GM18508 (cell line): ENCODE measurements at regions not wholly inside any gene's neighbourhood (a gene's known extent, or its start where the extent isn't known, plus 50 kb on each side); places are given as distances from the start of the nearest gene placed in this dataset.

Source experiments
- ATAC-seq: cut with Tn5 transposase; IDR thresholded peaks from one replicate; pipeline ENCODE4 v1.9.1; 2021; ENCODE audit warnings: moderate number of reproducible peaks; ENCODE audit not compliant: insufficient read depth, unreplicated experiment

- ATAC-seq = no peak
Measured at GRCh38 chr6:84528201-84528600, 236.2 kb downstream of the TBX18 start.

- ATAC-seq = no peak
Measured at GRCh38 chr6:84526631-84527030, 237.8 kb downstream of the TBX18 start.

GRCh38 chr6:84525907-84526306, 238.5 kb downstream of the TBX18 start:
- ATAC-seq = no peak

- ATAC-seq = no peak
Measured at GRCh38 chr6:84524636-84525035, 239.8 kb downstream of the TBX18 start.

GRCh38 chr6:84522135-84522549, 242.3 kb downstream of the TBX18 start:
- ATAC-seq = no peak

GRCh38 chr6:84521511-84521910, 242.9 kb downstream of the TBX18 start:
- ATAC-seq = no peak

GRCh38 chr6:84517741-84518530, 246.5 kb downstream of the TBX18 start:
- ATAC-seq = no peak

- ATAC-seq = no peak
Measured at GRCh38 chr6:84516154-84516553, 248.2 kb downstream of the TBX18 start.

- ATAC-seq = no peak
Measured at GRCh38 chr6:84515067-84515466, 249.3 kb downstream of the TBX18 start.

GRCh38 chr6:84514089-84514971, 250.1 kb downstream of the TBX18 start:
- no peak for ATAC-seq

- ATAC-seq = no peak
Measured at GRCh38 chr6:84512391-84512790, 252.0 kb downstream of the TBX18 start.

GRCh38 chr6:84511929-84512328, 252.5 kb downstream of the TBX18 start:
- ATAC-seq = no peak

GRCh38 chr6:84508981-84509380, 255.4 kb downstream of the TBX18 start:
- ATAC-seq = no peak

GRCh38 chr6:84508334-84508733, 256.1 kb downstream of the TBX18 start:
- ATAC-seq = no peak

GRCh38 chr6:84504025-84504424, 260.4 kb downstream of the TBX18 start:
- ATAC-seq = no peak

GRCh38 chr6:84501315-84501714, 263.1 kb downstream of the TBX18 start:
- ATAC-seq = no peak

- ATAC-seq = no peak
Measured at GRCh38 chr6:84500726-84501125, 263.7 kb downstream of the TBX18 start.

GRCh38 chr6:84498905-84499304, 265.5 kb downstream of the TBX18 start:
- ATAC-seq = no peak

- no peak for ATAC-seq
Measured at GRCh38 chr6:84492241-84493165, 265.1 kb upstream of the CEP162 start.

GRCh38 chr6:84489598-84489997, 262.2 kb upstream of the CEP162 start:
- ATAC-seq = no peak
